GM21367 (cell line): ENCODE measurements at regions not wholly inside any gene's neighbourhood (a gene's known extent, or its start where the extent isn't known, plus 50 kb on each side); places are given as distances from the start of the nearest gene placed in this dataset.
A peak's percentile ranks its signal among the peaks of the same experiment; 100 is the strongest.
"Not testable (repeated sequence)": the region's sequence is repeated elsewhere in the genome, so short reads cannot be mapped to it uniquely, and the experiment has no call there.

ENCODE experiments used
- ATAC-seq: cut with Tn5 transposase; IDR thresholded peaks from one replicate; pipeline ENCODE4 v1.9.1; 2021; ENCODE audit not compliant: unreplicated experiment

GRCh38 chr6:40160826-40161225 is 226.6 kb upstream of the MOCS1 start:
- no peak for ATAC-seq

DNA sequence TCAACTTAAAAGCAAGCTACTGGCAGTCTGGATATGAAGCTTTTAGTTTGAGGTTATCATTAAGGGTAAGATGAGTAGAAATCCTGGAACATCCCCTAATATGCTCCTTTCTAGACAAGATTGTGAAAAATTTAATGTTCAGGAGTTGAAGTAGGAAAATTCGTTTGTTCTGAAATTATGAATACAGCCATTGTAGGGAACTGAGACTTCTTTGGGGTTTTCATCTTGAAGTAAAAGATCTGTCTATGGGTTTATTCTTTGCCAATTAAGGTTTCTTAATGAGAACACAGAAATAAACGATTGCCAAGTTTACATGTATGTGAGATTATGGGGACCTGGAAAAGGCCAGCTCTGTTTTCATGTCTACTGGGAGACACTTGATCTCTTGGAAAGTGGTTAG is 225.6 kb upstream of the MOCS1 start:
- ATAC-seq = no peak

DNA sequence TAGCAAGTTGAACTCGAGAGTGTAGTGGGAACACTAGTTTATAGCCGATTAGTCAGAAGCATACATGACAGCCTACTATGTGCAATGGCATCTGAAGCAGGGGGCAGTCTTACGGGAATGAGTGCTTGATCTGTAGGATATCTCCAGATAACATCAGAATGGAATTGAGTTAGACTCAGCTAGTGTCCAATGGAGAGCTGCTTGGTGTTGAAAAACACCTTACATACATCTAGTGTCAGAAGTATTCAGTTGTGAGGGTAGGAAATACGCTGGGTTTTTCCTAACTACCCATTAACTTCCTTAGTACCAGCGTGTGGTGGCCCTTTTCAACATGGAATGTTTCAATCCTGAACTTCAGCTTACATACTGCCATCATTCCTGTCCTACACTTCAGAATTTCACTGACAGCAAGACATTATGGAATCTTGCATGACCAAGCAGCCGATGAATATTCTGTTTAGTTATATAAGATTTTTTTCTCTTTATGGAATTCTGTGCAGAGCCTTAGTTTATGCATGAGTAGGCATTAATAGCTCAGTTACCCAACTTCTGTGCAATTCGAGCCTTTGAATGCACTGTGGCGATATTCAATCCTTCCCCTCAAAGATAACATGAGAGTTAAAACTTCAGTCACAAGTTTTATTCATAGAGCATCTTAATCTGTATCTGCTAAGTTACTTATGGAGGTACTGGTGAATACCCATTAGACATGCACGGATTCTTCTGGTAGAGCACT is 218.6 kb upstream of the MOCS1 start:
- no peak for ATAC-seq

- ATAC-seq = no peak
These were observed 217.9 kb upstream of the MOCS1 start for GRCh38 chr6:40152196-40152595.

DNA sequence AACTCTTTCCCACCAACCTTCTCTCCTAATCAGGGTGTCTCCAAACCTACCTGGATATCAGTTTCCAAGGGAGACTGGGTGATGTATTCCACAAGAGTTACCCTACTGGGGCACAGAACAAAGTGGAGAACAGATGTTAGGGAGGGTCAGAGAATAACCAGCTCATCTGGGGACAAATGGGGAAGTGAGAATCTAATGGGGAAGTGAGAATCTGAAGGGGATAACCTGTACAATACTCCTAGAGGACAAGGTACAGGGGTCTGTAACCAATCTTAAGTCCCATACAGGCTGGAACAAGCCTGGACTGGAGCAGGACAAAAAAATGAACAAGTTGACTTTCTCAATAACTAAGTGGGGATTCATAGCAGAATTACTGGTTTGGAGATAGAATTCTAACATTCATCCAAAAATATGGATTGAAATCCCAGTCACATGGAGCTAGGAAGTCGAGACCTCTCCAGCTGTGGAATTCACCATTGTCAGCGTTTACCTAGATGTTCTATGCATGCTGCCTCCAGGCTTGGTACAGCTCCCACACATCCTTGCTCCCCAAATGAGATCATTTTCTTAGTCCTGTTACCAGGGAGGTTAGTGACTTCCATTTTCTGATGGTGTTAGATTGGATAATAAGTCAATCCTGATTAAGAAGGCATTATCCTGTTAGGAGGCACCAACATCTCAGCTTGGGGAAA is 214.8 kb upstream of the MOCS1 start:
- peak; percentile 94 for ATAC-seq

DNA sequence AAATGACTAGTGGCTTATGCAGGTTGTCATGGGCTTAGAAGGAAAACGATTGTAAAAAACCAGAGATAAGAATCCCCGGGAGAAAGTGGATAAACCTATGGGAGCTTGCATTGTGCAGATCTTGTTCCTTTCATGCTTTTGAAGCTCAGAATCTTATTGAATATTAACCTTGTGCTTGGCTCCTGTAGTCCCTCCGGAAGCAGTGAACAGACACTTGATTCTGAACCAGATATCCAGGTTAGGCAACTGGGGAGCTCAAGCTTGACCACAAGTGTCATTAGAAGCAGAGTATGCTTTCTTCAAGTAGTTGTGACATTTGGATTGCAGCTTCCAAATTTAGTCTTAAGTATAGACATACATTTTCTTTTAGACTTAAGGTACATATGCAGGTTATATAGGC is 212.6 kb upstream of the MOCS1 start:
- ATAC-seq = no peak

DNA sequence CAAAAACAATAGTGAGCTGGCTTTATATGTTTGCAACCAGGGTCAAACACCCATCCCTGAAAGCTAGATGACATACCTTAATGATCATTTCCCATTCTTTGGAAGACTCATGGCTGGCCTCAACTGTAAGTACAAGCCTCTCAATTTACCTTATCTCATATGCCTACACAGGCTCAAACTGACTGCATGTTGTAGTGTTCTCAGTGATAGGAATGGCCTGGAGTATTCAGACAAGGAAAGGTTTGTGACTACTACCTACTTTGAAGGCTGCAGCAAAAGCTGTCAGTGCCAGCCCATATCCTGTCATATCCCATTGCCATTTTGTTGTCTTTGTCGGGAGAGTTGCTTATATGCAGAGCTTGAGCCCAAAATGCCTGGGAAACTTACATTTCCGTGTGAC is 205.2 kb upstream of the MOCS1 start:
- no peak for ATAC-seq

DNA sequence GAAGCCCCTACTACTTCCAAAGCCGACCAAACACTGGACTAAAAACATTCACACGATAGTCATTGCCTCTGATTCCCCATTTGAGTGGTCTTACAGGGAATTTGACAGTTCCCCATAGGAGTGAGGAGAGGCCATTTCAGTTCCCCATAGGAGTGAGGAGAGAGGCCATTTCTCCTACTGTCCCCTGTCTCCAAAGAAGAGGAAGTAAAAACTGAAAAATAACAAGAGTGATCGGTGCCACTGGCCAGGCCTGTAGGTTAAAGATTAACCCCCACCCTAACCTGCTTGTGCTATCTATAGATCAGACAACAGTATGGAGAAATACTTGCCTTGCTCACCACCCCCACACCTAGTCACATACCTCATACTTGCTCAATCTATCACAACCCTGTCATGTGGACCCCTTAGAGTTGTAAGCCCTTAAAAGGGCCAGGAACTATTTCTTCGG is 204.0 kb upstream of the MOCS1 start:
- ATAC-seq = no peak

DNA sequence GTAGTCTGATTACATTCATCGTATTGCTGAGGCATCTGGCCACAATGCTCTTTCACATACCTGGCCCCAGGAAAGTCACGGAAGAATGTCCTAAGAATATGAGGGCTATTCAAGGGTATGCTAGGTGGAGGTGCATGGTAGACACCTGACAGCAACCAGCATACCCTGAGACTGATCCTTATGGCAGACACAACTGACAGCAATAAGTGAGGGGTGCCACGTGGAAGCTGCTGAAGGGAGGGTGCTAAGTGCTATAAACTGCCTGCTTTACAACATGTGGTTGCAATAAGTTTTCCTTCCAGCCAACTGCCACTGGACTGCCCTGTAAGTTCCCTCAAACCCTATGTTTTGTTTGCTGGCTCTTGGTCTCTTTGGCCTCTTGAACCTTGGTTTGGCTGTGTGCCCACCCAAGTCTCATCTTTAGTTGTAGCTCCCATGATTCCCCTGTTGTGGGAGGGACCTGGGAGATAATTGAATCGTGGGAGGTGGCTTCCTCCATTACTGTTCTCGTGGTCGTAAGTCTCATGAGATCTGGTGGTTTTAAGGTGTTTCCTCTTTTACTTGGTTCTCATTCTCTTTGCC is 201.3 kb upstream of the MOCS1 start:
- no peak for ATAC-seq

DNA sequence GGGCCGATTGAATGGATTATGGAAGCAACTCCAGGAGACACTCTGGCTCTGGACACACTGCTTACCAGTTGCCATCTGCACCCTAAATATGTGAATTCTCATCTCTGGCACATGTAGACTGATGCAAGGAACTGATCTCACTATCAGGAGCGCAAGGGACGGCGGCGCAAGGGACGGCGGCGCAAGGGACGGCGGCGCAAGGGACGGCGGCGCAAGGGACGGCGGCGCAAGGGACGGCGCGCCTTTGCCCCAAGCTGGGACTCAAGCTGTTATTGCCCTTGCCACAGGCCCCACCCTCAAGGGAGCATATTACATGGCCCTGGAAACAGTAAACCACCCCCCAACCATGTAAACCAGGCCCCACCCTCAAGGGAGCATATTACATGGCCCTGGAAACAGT is 199.7 kb upstream of the MOCS1 start:
- not testable (repeated sequence) for ATAC-seq

DNA sequence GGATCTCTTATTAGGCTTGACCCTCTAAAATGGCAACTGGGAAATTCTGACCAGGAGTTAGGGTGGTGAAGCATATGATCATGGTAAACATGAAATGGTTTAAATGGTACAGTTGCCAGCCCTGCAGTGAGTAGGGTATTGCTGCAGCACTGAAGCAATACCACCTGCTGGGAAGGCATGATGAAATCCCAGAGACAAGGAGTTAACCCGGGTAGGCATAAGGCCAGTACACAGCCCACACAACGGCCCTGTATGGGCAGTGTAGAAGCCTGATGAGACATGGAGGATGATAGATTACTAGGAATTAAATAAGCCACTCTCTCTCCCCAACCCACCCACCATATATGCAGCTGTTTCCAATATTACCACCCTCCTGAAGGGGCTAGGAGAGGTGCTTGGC is 197.4 kb upstream of the MOCS1 start:
- ATAC-seq = no peak

- ATAC-seq = no peak
These were observed 193.9 kb upstream of the MOCS1 start for GRCh38 chr6:40128127-40128526.

GRCh38 chr6:40125680-40126394 is 191.6 kb upstream of the MOCS1 start:
- no peak for ATAC-seq

DNA sequence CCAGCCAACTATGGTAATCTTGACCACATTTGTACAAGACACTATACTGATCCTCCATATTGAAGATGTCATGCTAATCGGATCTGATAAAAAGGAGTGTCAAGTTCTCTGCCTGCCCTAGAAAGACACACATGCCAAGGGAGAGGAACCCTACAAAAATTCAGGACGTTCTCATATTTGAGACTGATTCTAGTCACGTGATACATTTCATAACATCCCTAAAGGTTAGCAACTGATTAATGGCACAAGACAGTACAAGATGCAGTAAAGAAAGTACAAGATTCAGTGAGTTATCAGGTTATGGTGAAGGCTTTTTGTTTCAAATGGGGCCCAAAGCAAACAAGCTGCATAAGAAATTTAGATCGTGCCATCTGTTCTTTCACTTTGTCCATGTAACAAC is 190.7 kb upstream of the MOCS1 start:
- no peak for ATAC-seq

- no peak for ATAC-seq
These were observed 182.6 kb upstream of the MOCS1 start for GRCh38 chr6:40116832-40117231.

DNA sequence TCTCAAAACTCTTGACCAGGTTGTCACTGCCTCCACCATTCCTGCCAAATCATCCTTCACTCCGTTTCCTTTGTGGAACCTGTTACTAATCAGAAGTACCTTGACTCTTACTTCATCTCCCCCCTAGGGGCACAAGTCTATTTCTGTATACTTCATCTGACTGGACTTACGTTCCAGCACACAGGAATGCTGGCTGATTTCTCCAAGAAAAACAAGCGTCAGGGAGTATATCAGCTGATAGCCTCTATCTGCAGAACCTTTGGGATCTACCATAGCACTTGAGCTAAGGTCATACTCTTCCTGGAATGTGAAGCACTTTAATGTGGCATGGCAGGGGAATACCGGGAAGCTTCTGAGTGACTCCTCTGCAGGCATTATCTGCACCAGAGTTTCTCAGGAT is 178.1 kb upstream of the MOCS1 start:
- ATAC-seq = no peak

- no peak for ATAC-seq
These were observed 174.5 kb upstream of the MOCS1 start for GRCh38 chr6:40108736-40109135.

GRCh38 chr6:40106840-40107239 is 172.6 kb upstream of the MOCS1 start:
- ATAC-seq = no peak

- no peak for ATAC-seq
These were observed 164.5 kb upstream of the MOCS1 start for GRCh38 chr6:40098774-40099173.

GRCh38 chr6:40097590-40097989 is 163.3 kb upstream of the MOCS1 start:
- no peak for ATAC-seq

DNA sequence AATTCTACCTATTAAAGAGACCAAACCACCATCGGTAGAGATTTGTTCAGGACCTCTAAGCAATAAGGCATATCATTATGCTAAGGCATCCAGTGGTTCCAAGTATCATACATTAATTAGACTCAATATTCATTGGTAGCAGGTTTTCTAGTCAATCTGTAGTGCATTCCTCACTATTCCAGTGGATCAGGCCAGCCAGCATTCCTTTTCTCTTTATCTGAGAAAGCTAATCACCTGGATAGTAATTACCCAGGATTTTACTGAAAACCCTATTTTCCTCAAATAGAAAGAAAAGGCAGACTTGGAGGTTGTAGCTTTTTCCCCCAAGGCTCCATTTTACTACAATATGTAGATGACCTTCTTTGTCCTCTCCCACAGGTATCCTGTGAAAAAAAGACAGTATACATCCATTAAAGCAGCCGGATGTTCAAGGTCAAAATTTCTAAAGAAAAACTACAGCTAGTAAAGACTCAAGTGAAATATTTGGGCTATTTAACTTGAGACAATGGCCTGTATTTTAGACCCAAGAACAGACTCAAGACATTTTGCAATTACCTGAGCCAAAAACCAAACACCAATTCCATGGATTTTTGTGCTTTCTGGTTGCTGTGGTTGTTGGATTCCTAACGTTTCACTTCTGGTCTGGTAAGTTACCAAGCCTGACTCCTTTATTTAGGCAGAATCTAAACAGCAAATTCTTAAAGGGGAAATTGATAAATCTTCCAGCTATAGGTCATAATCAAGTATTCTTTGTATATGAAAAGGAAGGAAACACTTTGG is 149.1 kb upstream of the MOCS1 start:
- no peak for ATAC-seq
